IMR-90 (cell line): ENCODE measurements at regions not wholly inside any gene's neighbourhood (a gene's known extent, or its start where the extent isn't known, plus 50 kb on each side); places are given as distances from the start of the nearest gene placed in this dataset.
A peak's percentile ranks its signal among the peaks of the same experiment; 100 is the strongest.

Source experiments
- ATAC-seq: fragments of 200-7000 bp; cut with Tn5 transposase; 2 replicates; pipeline ENCODE4 v1.9.1; 2020; ENCODE audit warnings: low read depth, mild to moderate bottlenecking, moderate library complexity
- BruUV-seq: library from RNA; stranded (reverse); fragments of 400-500 nt; replicated peaks from 2 replicates; lab custom pipeline; 2021; lab: Mats Ljungman, UMichigan
- CTCF ChIA-PET: fragments of 300-600 bp; formaldehyde crosslinking; extraction: SDS; loops from one replicate; lab custom pipeline; 2021; ENCODE audit warnings: antibody characterized with exemption; lab: Yijun Ruan, JAX
- POLR2A ChIA-PET: fragments of 300-600 bp; sonication (Branson Sonifier 250); formaldehyde crosslinking; loops from one replicate; lab custom pipeline; 2022; ENCODE audit warnings: antibody characterized with exemption; ENCODE audit not compliant: unreplicated experiment; lab: Charles Lee
- DNase-seq: peaks from one replicate; pipeline ENCODE4 v3.0.0; 2013
- H2AFZ ChIP-seq: replicated peaks from 2 replicates; pipeline ENCODE3; 2013; ENCODE audit warnings: low read length, mild to moderate bottlenecking; ENCODE audit not compliant: poor library complexity
- H2AK5ac ChIP-seq: 2 replicates; pipeline ENCODE4 v1.6.1; 2013; ENCODE audit warnings: low read depth, low read length, inconsistent platforms
- H2AK9ac ChIP-seq: replicated peaks from 2 replicates; pipeline ENCODE3; 2013; ENCODE audit warnings: mild to moderate bottlenecking, low read depth, low read length, moderate library complexity; ENCODE audit not compliant: poor library complexity
- H2BK120ac ChIP-seq: 2 replicates; pipeline ENCODE4 v1.6.1; 2013; ENCODE audit warnings: low read depth, low read length, inconsistent platforms
- H2BK15ac ChIP-seq: 3 replicates; pipeline ENCODE4 v1.6.1; 2013; ENCODE audit warnings: low read depth, low read length, inconsistent platforms
- H2BK20ac ChIP-seq: 2 replicates; pipeline ENCODE4 v1.6.1; 2013; ENCODE audit warnings: low read depth, mild to moderate bottlenecking, inconsistent platforms, low read length, moderate library complexity
- H2BK5ac ChIP-seq: 2 replicates; pipeline ENCODE4 v1.6.1; 2013; ENCODE audit warnings: mild to moderate bottlenecking, low read depth, low read length, inconsistent platforms; ENCODE audit not compliant: poor library complexity, severe bottlenecking
- H3K14ac ChIP-seq: replicated peaks from 2 replicates; pipeline ENCODE4 v1.6.1; 2013; ENCODE audit warnings: low read depth, low read length, inconsistent platforms
- H3K18ac ChIP-seq: 2 replicates; pipeline ENCODE4 v1.6.1; 2013; ENCODE audit warnings: low read depth, low read length, control low read depth
- H3K23ac ChIP-seq: 2 replicates; pipeline ENCODE4 v1.6.1; 2013; ENCODE audit warnings: low read depth, low read length, inconsistent platforms
- H3K27ac ChIP-seq: 2 replicates; pipeline ENCODE4 v1.5.1; 2013; ENCODE audit warnings: mild to moderate bottlenecking, control low read depth, low read length; ENCODE audit not compliant: insufficient read depth
- H3K27me3 ChIP-seq: 2 replicates; pipeline ENCODE4 v1.6.1; 2013; ENCODE audit warnings: low read length; ENCODE audit not compliant: control insufficient read depth, insufficient read depth
- H3K36me3 ChIP-seq: 2 replicates; pipeline ENCODE4 v1.6.1; 2013; ENCODE audit warnings: low read length, mixed read lengths; ENCODE audit not compliant: control insufficient read depth, insufficient read depth
- H3K4ac ChIP-seq: 2 replicates; pipeline ENCODE4 v1.6.1; 2013; ENCODE audit warnings: low read depth, low read length, inconsistent platforms
- H3K4me1 ChIP-seq: 2 replicates; pipeline ENCODE4 v1.6.1; 2013; ENCODE audit warnings: low read length, mixed read lengths; ENCODE audit not compliant: control insufficient read depth, insufficient read depth
- H3K4me2 ChIP-seq: 2 replicates; pipeline ENCODE4 v1.6.1; 2013; ENCODE audit warnings: low read depth, mild to moderate bottlenecking, control low read depth, low read length, moderate library complexity
- H3K4me3 ChIP-seq: 2 replicates; pipeline ENCODE4 v1.5.1; 2013; ENCODE audit warnings: low read depth, mild to moderate bottlenecking, control low read depth, low read length, moderate library complexity; ENCODE audit not compliant: insufficient read depth
- H3K56ac ChIP-seq: 2 replicates; pipeline ENCODE4 v1.6.1; 2013; ENCODE audit warnings: low read length, inconsistent platforms; ENCODE audit not compliant: insufficient read depth; ENCODE audit errors: extremely low read depth
- H3K79me1 ChIP-seq, 2 experiments: 2 replicates each; pipeline ENCODE4 v1.6.1; 2013; ENCODE audit warnings: low read length in 2 of 2, inconsistent platforms in 1 of 2, low read depth in 1 of 2
- H3K9ac ChIP-seq: 2 replicates; pipeline ENCODE4 v1.6.1; 2013; ENCODE audit warnings: low read depth, low read length, control low read depth
- H3K9me1 ChIP-seq: 2 replicates; pipeline ENCODE4 v1.6.1; 2013; ENCODE audit warnings: low read length, inconsistent platforms; ENCODE audit not compliant: insufficient read depth
- H3K9me3 ChIP-seq: 2 replicates; pipeline ENCODE4 v1.6.1; 2013; ENCODE audit warnings: low read length; ENCODE audit not compliant: control insufficient read depth, insufficient read depth
- H4K20me1 ChIP-seq: 2 replicates; pipeline ENCODE4 v1.6.1; 2013; ENCODE audit warnings: low read length, inconsistent platforms; ENCODE audit not compliant: insufficient read depth
- H4K5ac ChIP-seq: 2 replicates; pipeline ENCODE4 v1.6.1; 2013; ENCODE audit warnings: mild to moderate bottlenecking, low read depth, low read length, control low read depth
- H4K8ac ChIP-seq, 2 experiments: 2 replicates each; pipeline ENCODE4 v1.6.1; 2013; ENCODE audit warnings: low read depth in 2 of 2, low read length in 2 of 2, control low read depth in 1 of 2, inconsistent platforms in 1 of 2
- H4K91ac ChIP-seq: 2 replicates; pipeline ENCODE4 v1.6.1; 2013; ENCODE audit warnings: low read depth, low read length, inconsistent platforms; ENCODE audit not compliant: insufficient read depth
- BHLHE40 ChIP-seq: fragments of 150-350 bp; IDR thresholded peaks from 2 replicates; pipeline ENCODE4 v1.6.1; 2016; ENCODE audit warnings: mild to moderate bottlenecking, low read depth, low read length
- CEBPB ChIP-seq: IDR thresholded peaks from 2 replicates; pipeline ENCODE4 v1.6.1; 2012; ENCODE audit warnings: low read depth, low read length, improper control_type of control experiment
- CHD1 ChIP-seq: IDR thresholded peaks from 2 replicates; pipeline ENCODE4 v1.6.1; 2012; ENCODE audit warnings: low read depth, low read length, improper control_type of control experiment
- CTCF ChIP-seq: conservative IDR thresholded peaks from 2 replicates; pipeline ENCODE4 v1.5.1; 2012; ENCODE audit warnings: mild to moderate bottlenecking, low read depth, low read length, improper control_type of control experiment
- ELK1 ChIP-seq: fragments of 150-350 bp; IDR thresholded peaks from 2 replicates; pipeline ENCODE4 v1.6.1; 2016; ENCODE audit warnings: low read depth, mild to moderate bottlenecking, low read length, moderate library complexity, borderline replicate concordance
- FOS ChIP-seq: fragments of 150-350 bp; IDR thresholded peaks from 2 replicates; pipeline ENCODE4 v1.6.1; 2016; ENCODE audit warnings: low read depth, low read length
- MAFK ChIP-seq: IDR thresholded peaks from 2 replicates; pipeline ENCODE4 v1.6.1; 2012; ENCODE audit warnings: low read depth, low read length, improper control_type of control experiment
- MAZ ChIP-seq: IDR thresholded peaks from 2 replicates; pipeline ENCODE4 v1.6.1; 2012; ENCODE audit warnings: low read depth, mild to moderate bottlenecking, low read length, improper control_type of control experiment, moderate library complexity, borderline replicate concordance
- MXI1 ChIP-seq: IDR thresholded peaks from 2 replicates; pipeline ENCODE4 v1.6.1; 2012; ENCODE audit warnings: low read depth, mild to moderate bottlenecking, low read length, moderate library complexity, borderline replicate concordance
- NFE2L2 ChIP-seq: fragments of 150-350 bp; IDR thresholded peaks from 2 replicates; pipeline ENCODE4 v1.6.1; 2016; ENCODE audit warnings: low read depth, mild to moderate bottlenecking, low read length
- POLR2A ChIP-seq: IDR thresholded peaks from 2 replicates; pipeline ENCODE4 v1.6.1; 2012; ENCODE audit warnings: mild to moderate bottlenecking, low read depth, low read length
- RAD21 ChIP-seq: IDR thresholded peaks from 2 replicates; pipeline ENCODE4 v1.6.1; 2012; ENCODE audit warnings: low read length, improper control_type of control experiment
- RCOR1 ChIP-seq: IDR thresholded peaks from 2 replicates; pipeline ENCODE4 v1.6.1; 2012; ENCODE audit warnings: mild to moderate bottlenecking, low read length, improper control_type of control experiment; ENCODE audit not compliant: insufficient replicate concordance
- RFX5 ChIP-seq: IDR thresholded peaks from 2 replicates; pipeline ENCODE4 v1.8.0; 2012; ENCODE audit warnings: low read depth, mild to moderate bottlenecking, low read length, moderate library complexity
- SMC3 ChIP-seq: fragments of 150-350 bp; IDR thresholded peaks from 2 replicates; pipeline ENCODE4 v1.6.1; 2016; ENCODE audit warnings: low read depth, mild to moderate bottlenecking, antibody characterized with exemption, low read length, moderate library complexity
- USF2 ChIP-seq: fragments of 150-350 bp; IDR thresholded peaks from 2 replicates; pipeline ENCODE4 v1.6.1; 2017; ENCODE audit warnings: mild to moderate bottlenecking, antibody characterized with exemption, low read length, low read depth
- WGBS, 2 experiments: methylation state at CpG; one replicate each; pipeline versions ENCODE4 v1.1.5 to v1.1.7; 2013; ENCODE audit warnings: missing lambda C conversion rate in 2 of 2; ENCODE audit not compliant: insufficient read length in 1 of 2; ENCODE audit errors: extremely low coverage in 2 of 2; 5-methylcytosine and 5-hydroxymethylcytosine counted together
- dilution Hi-C: fragments of 300-500 bp; cut with HindIII; formaldehyde crosslinking; loops from one replicate; pipeline ENCODE4 v1.14.3; 2018; ENCODE audit warnings: low sequenced_read_pairs; ENCODE audit not compliant: unreplicated experiment
- in situ Hi-C: fragments of 300-500 bp; cut with MboI; formaldehyde crosslinking; loops from 3 replicates; pipeline ENCODE4 v1.14.3; 2019; ENCODE audit warnings: low sequenced_read_pairs, inconsistent platforms, mixed read lengths
- intact Hi-C: fragments of 100-400 bp; cut with micrococcal nuclease; formaldehyde crosslinking; loops from 2 replicates; pipeline ENCODE4 v1.10.0; 2022

- BruUV-seq: no TSS peak
- H2AK9ac ChIP-seq: no peak overlapping the region
- H4K5ac ChIP-seq: no peak overlapping the region
- CTCF ChIA-PET: no interaction called here
- no peak overlapping the region for H3K23ac ChIP-seq
- H3K14ac ChIP-seq: no peak overlapping the region
- H3K18ac ChIP-seq: peak overlapping the region; percentile 59
- POLR2A ChIA-PET: no interaction called here
- no peak overlapping the region for H4K91ac ChIP-seq
- no peak for ATAC-seq
- no peaks in the 10 kb centered on the region for H3K9me1 ChIP-seq
- H3K4me1 ChIP-seq: no peaks in the 10 kb centered on the region
- H3K9me3 ChIP-seq: no peaks in the 10 kb centered on the region
- H3K9ac ChIP-seq: no peak overlapping the region
- dilution Hi-C loops (no loop called here), intact Hi-C loops (no loop called here), in situ Hi-C loops (no loop called here)
- no peak overlapping the region for H2AFZ ChIP-seq
- no peak overlapping the region for H2BK20ac ChIP-seq
- H2BK120ac ChIP-seq: no peak overlapping the region; the same call in 1 of the 2 replicates
- H2AK5ac ChIP-seq: no peak overlapping the region
- H4K20me1 ChIP-seq: no peaks in the 10 kb centered on the region
- no peaks in the 10 kb centered on the region for H3K36me3 ChIP-seq
- no peak overlapping the region for H3K27ac ChIP-seq
- H3K27me3 ChIP-seq: no peaks in the 10 kb centered on the region
- no peak overlapping the region for H2BK5ac ChIP-seq
- H3K4me2 ChIP-seq: peak overlapping the region; percentile 54
- no peak overlapping the region for H3K4me3 ChIP-seq
- WGBS, 2 experiments: no CpG with 5 or more reads among the region's 5 CpGs
- H3K4ac ChIP-seq: no peak overlapping the region
- no peak overlapping the region for H2BK15ac ChIP-seq
- no peak for DNase-seq
- no peak overlapping the region for H4K8ac ChIP-seq
- TF ChIP-seq BHLHE40 (no peak), CTCF (no peak), RAD21 (no peak), MAFK (no peak), RFX5 (no peak), ELK1 (no peak), CHD1 (no peak), RCOR1 (no peak), FOS (no peak), NFE2L2 (no peak), MAZ (no peak), POLR2A (no peak), MXI1 (no peak), CEBPB (no peak), USF2 (no peak), SMC3 (no peak)
- no peaks in the 10 kb centered on the region for H3K79me1 ChIP-seq
- no peak overlapping the region for H3K56ac ChIP-seq
Measured at GRCh38 chr2:146385031-146385430, 1459.8 kb upstream of the ACVR2A start.
